GM23338 (cell line): ENCODE measurements at regions not wholly inside any gene's neighbourhood (a gene's known extent, or its start where the extent isn't known, plus 50 kb on each side); places are given as distances from the start of the nearest gene placed in this dataset.

Source experiments
- CREB1 ChIP-seq: fragments of 250-450 bp; sonication (Bioruptor Pico); IDR thresholded peaks from 2 replicates; pipeline ENCODE4 v1.5.0; 2020; ENCODE audit warnings: low read depth, mild to moderate bottlenecking, moderate library complexity
- EZH2 ChIP-seq: fragments of 200-600 bp; sonication (generic); IDR thresholded peaks from one replicate; pipeline ENCODE4 v1.8.0; 2017; ENCODE audit warnings: antibody characterized with exemption, mild to moderate bottlenecking, low read depth; ENCODE audit not compliant: unreplicated experiment
- EZH2phosphoT487 ChIP-seq: fragments of 200-600 bp; sonication (generic); IDR thresholded peaks from one replicate; pipeline ENCODE4 v1.8.1; 2018; ENCODE audit warnings: antibody characterized with exemption; ENCODE audit not compliant: unreplicated experiment
- JUNB ChIP-seq: IDR thresholded peaks from one replicate; pipeline ENCODE4 v1.6.1; 2016; ENCODE audit warnings: antibody characterized with exemption; ENCODE audit not compliant: unreplicated experiment
- NANOG ChIP-seq: IDR thresholded peaks from 2 replicates; pipeline ENCODE4 v1.6.1; 2016; ENCODE audit warnings: antibody characterized with exemption, borderline replicate concordance
- POLR2AphosphoS5 ChIP-seq: IDR thresholded peaks from 2 replicates; pipeline ENCODE4 v1.6.1; 2016; ENCODE audit warnings: antibody characterized with exemption, low read depth
- STAT1 ChIP-seq: IDR thresholded peaks from one replicate; pipeline ENCODE4 v1.6.1; 2016; ENCODE audit warnings: antibody characterized with exemption; ENCODE audit not compliant: unreplicated experiment
- ZNF114 ChIP-seq: fragments of 250-450 bp; sonication (Bioruptor Pico); IDR thresholded peaks from 2 replicates; pipeline ENCODE4 v1.5.0; 2020; ENCODE audit warnings: mild to moderate bottlenecking, moderate library complexity
- ZNF331 ChIP-seq: fragments of 250-450 bp; sonication (Bioruptor Pico); IDR thresholded peaks from 2 replicates; pipeline ENCODE4 v1.5.0; 2020; ENCODE audit warnings: low read depth, mild to moderate bottlenecking, moderate library complexity
- TF ChIP-seq, protein P1 (sequence below), 2 experiments: fragments of 200-600 bp in 1 of 2; sonication (generic) in 1 of 2; conservative IDR thresholded peaks; 2 replicates each; pipeline versions ENCODE4 v1.5.1 to v1.6.1; 2016 to 2017; ENCODE audit warnings: antibody characterized with exemption in 2 of 2, low read depth in 2 of 2, mild to moderate bottlenecking in 2 of 2, moderate library complexity in 1 of 2
- TF ChIP-seq, protein P2 (sequence below): IDR thresholded peaks from one replicate; pipeline ENCODE4 v1.6.1; 2018; ENCODE audit warnings: antibody characterized with exemption; ENCODE audit not compliant: unreplicated experiment
- TF ChIP-seq, protein P3 (sequence below): IDR thresholded peaks from 2 replicates; pipeline ENCODE4 v1.6.1; 2016; ENCODE audit warnings: antibody characterized with exemption

DNA sequence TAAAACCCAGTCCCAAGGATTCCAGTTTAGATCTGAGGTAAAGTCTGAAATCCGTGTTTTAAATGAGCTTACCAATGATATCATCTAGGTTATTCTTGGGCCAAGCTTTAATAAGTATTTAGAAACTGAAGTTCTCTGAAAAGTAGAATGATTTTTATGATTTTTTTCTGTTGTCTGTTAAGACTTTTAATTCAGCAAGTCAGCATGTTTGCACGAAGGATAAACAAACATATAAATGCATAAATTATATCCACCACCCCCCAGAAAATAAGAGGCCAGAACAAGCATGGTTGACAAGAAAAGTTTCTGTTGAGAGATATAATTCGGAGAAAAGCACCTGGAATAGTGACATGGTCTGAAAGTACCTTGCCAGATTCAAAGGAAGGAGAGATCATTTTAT lies 655.7 kb downstream of the NOVA1 start:
- TF ChIP-seq EZH2 (no peak), EZH2phosphoT487 (no peak), POLR2AphosphoS5 (no peak), CREB1 (CRISPR knock-in tag) (no peak), ZNF114 (CRISPR knock-in tag) (no peak), JUNB (no peak), ZNF331 (no peak), NANOG (no peak), STAT1 (no peak)
- TF ChIP-seq, protein P1, sequence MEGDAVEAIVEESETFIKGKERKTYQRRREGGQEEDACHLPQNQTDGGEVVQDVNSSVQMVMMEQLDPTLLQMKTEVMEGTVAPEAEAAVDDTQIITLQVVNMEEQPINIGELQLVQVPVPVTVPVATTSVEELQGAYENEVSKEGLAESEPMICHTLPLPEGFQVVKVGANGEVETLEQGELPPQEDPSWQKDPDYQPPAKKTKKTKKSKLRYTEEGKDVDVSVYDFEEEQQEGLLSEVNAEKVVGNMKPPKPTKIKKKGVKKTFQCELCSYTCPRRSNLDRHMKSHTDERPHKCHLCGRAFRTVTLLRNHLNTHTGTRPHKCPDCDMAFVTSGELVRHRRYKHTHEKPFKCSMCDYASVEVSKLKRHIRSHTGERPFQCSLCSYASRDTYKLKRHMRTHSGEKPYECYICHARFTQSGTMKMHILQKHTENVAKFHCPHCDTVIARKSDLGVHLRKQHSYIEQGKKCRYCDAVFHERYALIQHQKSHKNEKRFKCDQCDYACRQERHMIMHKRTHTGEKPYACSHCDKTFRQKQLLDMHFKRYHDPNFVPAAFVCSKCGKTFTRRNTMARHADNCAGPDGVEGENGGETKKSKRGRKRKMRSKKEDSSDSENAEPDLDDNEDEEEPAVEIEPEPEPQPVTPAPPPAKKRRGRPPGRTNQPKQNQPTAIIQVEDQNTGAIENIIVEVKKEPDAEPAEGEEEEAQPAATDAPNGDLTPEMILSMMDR (conservative IDR thresholded peaks at IDR 0.05; ENCODE audit: low read depth in 2 of 2) = no peak
- TF ChIP-seq, protein P2, sequence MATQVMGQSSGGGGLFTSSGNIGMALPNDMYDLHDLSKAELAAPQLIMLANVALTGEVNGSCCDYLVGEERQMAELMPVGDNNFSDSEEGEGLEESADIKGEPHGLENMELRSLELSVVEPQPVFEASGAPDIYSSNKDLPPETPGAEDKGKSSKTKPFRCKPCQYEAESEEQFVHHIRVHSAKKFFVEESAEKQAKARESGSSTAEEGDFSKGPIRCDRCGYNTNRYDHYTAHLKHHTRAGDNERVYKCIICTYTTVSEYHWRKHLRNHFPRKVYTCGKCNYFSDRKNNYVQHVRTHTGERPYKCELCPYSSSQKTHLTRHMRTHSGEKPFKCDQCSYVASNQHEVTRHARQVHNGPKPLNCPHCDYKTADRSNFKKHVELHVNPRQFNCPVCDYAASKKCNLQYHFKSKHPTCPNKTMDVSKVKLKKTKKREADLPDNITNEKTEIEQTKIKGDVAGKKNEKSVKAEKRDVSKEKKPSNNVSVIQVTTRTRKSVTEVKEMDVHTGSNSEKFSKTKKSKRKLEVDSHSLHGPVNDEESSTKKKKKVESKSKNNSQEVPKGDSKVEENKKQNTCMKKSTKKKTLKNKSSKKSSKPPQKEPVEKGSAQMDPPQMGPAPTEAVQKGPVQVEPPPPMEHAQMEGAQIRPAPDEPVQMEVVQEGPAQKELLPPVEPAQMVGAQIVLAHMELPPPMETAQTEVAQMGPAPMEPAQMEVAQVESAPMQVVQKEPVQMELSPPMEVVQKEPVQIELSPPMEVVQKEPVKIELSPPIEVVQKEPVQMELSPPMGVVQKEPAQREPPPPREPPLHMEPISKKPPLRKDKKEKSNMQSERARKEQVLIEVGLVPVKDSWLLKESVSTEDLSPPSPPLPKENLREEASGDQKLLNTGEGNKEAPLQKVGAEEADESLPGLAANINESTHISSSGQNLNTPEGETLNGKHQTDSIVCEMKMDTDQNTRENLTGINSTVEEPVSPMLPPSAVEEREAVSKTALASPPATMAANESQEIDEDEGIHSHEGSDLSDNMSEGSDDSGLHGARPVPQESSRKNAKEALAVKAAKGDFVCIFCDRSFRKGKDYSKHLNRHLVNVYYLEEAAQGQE = no peak
- TF ChIP-seq, protein P3, sequence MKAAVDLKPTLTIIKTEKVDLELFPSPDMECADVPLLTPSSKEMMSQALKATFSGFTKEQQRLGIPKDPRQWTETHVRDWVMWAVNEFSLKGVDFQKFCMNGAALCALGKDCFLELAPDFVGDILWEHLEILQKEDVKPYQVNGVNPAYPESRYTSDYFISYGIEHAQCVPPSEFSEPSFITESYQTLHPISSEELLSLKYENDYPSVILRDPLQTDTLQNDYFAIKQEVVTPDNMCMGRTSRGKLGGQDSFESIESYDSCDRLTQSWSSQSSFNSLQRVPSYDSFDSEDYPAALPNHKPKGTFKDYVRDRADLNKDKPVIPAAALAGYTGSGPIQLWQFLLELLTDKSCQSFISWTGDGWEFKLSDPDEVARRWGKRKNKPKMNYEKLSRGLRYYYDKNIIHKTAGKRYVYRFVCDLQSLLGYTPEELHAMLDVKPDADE = no peak
